ENCODE measurements at regions not wholly inside any gene's neighbourhood (a gene's known extent, or its start where the extent isn't known, plus 50 kb on each side); places are given as distances from the start of the nearest gene placed in this dataset.
A peak's percentile ranks its signal among the peaks of the same experiment; 100 is the strongest.
"Not testable (repeated sequence)": the region's sequence is repeated elsewhere in the genome, so short reads cannot be mapped to it uniquely, and the experiment has no call there.

DNA sequence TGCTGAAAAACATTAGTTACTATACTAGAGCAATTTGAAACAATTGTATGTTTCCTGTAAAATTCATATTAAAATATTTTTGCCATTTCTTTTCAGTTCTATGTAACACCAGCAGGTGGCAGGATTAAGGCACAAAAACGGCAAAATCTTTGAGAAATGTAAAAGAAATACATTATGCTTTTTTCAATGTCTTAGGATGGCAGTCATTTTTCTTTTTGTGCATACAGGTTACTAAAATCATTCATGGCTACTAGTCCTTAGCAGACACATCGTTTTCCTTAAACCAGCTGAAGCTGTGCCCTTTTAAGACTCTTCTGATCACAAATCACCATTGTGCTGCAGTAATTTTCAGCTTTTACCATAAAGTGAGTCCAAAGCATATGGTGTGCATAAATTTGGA is 800.7 kb upstream of the SLITRK5 start:
- peak; percentile 1 for DNase-seq

DNA sequence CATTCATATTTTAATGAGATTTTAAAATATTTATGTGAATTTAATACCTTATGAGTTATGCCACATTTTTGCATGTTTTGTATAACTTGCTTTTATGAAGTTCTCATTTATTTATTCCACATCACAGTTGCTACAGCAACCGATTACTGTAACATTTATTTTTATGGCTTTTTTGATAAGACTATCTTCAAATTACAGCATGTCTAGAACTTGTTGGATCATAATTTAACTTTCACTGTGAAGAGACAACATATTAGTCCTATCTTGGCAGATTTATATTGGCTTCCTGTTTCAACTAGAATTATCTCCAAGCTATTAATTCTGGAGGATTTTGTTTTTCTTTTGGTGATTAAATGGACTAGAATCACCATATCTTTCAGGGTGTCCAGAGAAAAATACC is 793.7 kb upstream of the SLITRK5 start:
- no peak for DNase-seq

DNA sequence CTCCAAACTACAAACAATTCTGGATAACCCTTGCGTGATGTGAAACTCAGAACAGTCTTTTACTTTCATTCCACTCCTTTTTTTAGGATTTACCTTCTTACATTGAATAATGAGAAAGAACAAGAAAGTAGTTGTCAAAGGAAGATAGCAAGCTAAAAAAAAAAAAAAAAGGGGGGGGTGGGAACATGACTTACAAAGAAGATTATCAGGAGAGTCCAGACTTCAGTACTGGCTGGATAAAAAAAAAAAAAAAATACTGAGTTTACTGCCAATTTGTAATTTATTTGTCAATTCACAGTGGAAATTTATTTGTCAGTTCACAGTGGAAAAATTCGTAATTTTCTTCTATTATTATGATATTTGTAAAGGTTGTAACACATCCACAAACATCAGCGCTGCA is 792.4 kb upstream of the SLITRK5 start:
- no peak for DNase-seq

DNA sequence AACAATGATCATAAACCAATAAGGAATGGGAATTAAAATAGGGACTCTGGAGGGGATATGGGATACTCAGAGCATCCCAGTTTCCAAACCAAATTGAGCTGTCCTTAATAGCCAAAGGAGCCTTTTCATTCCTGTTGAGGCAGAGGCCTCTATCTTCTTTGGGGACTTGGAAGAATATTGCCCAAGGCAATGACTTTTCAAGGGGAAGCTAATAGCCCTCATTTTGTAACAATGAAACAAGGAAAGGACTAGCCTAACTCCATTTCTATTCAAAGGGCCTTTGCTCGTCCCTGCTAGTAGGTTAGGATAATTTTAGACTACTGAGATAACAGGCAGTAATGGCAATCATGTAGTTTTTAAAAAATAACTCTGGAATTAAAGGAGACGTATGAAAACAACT is 789.8 kb upstream of the SLITRK5 start:
- no peak for DNase-seq

DNA sequence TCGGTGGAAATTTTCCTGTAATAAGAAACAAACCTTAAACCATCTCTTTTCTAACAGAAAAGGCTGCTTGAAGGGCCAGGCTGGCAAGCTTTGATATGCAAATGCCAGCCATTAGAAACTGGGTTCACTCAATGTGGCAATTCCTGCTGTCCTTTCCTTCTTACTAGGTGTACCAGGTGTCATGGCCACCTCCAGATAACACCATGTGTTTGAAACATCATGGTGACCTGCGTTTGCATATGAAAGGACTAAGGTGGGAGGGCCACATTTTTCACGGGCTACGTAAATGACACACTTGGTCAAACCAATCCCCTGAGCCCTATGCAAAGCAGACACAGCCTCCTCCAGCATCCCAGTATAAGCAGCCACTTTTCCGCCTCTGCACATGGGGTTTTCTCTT is 789.1 kb upstream of the SLITRK5 start:
- DNase-seq: no peak

DNA sequence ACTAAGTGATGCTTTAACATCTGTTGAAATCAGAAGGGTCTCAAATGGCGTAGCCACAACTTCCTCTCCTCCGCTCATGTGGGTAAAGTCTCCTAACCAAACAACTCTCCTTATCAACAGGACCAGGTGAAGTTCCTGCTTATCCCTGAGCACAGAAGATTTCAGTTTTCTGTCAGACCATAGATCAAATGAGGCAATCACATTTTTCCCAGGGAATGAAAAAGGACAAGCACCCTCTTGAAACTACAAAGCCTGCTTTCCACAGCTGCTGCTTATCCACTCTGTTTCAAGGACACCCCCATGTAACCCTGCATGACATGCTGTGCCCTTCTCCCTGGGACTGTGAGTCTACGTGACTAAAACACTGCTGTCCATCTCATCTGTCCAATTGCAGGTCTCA is 788.3 kb upstream of the SLITRK5 start:
- DNase-seq: peak; percentile 9

DNA sequence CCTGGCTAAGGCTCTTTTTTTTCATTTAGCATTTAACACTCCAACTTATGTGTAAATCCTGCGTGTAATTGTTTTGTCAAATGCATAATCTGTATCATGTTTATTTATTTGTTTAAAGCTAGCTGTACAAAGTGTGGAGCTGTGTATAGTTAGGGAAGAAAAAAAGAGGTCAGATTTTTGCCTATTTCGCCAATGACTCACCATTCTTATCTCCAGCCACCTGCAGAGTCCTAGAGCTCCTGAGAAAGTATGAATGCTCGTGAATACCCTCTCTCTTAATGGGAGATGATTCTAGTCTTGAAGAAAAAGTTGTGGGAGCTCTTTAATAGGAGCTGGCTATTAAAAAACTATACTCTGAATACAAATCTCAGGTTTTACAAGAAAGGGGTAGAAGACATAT is 778.8 kb upstream of the SLITRK5 start:
- no peak for DNase-seq

DNA sequence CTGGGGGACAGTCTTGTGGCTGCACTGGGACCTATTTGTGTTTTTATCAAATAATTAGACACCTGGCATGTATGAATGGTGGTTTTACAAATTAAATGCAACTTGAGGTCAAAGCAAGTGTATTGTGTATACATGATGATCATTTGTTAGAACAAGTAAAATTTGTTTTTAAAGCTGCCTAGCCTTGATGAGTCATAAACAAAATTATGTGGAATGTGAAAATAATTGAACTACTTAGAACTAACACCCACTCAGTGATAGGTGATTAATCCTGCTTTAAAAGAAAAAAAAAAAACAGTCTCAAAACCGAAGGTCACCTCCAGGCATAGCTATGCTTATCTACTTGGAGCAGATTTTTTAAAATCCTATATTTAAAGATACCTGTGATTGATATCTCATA is 770.3 kb upstream of the SLITRK5 start:
- DNase-seq: no peak

DNA sequence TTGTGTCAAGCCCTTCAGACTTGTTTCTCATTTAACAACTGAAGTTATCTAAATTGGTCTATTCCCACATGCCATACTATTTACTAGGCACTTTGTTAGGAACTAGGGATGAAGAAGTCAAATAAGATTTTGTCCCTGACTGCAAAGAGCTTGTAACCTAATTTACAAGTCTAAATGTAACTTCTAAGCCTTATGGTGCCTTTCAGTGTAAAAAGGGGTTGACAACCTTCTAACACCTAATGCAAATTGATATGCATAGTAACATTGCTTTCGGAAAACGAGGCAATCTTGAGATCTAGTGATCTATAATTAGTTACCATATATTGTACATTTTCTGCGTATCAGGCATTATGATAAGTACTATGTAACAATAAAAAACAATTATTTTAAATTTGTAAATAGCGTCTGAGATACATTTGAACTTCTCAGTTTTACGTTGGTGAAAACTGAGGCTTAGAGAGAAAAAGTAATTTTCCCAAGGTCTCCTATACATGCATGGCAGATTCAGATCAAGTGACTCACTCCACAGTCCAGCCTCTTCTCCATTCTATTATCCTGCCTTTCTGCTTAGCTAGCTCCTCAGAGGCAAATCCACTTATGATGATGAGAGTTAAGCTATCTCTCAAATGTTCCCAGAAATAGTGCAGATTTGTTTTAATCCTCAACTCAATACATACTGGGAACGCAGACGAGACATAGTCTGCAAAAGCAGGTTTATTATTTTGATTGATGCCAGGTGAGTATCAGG is 764.9 kb upstream of the SLITRK5 start:
- DNase-seq: no peak

DNA sequence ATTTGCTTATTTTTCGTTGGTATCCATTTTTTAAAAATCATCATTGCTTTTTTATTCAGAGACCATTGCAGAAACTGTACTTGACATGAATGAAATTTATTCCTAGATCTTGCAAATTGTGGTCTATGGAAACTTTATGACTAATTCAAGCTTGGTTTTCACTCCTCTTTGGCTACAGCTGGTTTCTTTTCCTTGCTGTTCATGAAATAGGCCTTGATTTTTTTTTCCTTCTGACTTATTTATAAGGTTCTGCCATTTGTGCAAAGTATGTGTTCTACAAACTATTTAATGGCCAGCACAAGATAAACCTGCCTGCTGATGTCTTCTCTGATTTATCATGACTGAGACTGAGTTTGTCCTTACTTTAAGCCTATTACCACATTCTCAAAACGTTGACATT is 764.0 kb upstream of the SLITRK5 start:
- no peak for DNase-seq

DNA sequence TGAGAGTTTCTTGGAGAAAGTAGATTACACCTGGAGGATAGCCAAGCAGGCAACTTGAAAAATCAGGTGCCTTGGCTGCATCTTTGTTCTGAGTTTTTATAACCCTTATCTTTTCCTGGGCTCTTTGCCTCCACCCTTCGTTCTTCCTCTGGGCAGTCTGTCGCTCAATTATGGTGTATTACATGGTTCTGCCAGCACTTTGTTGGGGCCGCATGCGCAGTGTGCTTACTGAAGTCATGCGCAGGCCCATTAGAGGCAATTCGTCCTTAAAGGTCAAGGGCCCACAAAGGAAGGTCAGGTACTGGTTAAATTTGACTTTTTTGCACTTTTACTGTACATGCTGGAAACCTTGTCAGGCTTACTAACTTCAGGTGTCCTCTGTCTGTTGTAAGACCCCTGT is 761.9 kb upstream of the SLITRK5 start:
- DNase-seq: no peak

DNA sequence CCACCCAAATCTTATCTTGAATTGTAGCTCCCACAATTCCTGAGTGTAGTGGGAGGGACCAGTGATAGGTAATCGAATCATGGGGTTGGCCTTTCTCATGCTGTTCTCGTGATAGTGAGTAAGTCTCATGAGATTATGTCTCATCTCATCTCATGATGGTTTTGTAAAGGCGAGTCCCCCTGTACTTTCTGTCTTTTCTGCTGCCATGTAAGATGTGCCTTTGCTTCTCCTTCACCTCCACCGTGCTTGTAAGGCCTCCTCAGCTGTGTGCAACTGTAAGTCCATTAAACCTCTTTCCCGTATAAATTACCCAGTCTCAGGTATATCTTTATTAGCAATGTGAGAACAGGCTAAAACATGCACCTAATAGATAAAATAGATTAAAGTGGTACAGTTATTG is 756.4 kb upstream of the SLITRK5 start:
- DNase-seq: no peak

DNA sequence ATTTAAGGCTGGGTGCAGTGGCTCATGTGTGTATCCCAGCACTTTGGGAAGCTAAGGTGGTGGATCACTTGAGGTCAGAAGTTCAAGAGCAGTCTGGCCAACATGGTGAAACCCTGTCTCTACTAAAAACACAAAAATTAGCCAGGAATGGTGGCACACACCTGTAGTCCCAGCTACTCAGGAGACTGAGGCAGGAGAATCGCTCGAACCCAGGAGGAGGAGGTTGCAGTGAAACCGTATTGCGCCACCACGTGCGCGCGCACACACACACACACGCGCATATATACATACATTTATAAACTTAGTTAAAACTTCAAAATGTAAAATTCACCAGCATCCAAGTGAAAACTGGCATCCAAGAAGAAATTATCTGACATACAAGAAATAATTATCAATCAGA is 753.7 kb upstream of the SLITRK5 start:
- not testable (repeated sequence) for DNase-seq

DNA sequence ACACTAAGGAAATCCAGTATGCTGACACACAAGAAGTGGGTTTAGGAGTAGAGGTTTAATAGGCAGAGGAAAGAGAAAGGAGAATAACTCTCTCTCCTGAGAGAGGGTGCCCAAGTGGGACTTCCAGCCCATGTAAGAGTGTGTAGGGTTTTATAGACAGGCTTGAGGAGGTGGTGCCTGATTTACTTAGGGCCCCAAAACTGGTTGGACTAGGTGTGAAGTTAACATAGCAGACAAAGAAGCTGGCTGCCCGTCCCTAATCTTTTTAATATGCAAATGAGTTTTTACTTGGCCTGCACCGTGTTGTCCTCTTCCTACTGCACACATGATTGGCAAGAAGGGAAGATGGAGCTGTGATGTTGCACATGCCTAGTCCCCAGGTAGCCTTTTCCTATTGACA is 752.5 kb upstream of the SLITRK5 start:
- DNase-seq: no peak

DNA sequence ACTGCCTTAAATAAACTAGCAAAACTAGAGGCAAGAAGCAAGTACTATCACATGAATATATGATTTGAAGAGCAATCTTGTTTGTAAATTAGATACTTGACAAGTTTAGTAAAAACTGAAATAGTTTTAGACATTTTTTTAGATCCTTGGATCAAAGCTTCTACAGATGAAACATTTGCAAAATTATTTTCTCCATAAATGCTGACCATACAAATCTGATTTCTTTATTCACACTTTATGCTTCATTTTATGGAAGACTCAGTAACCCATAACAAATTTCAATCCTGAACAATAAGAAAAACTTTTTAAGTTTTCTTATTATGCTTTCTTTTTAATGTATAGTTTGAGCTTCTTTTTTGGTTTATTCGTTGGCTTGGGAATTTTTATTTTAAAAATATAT is 750.2 kb upstream of the SLITRK5 start:
- DNase-seq: no peak

DNA sequence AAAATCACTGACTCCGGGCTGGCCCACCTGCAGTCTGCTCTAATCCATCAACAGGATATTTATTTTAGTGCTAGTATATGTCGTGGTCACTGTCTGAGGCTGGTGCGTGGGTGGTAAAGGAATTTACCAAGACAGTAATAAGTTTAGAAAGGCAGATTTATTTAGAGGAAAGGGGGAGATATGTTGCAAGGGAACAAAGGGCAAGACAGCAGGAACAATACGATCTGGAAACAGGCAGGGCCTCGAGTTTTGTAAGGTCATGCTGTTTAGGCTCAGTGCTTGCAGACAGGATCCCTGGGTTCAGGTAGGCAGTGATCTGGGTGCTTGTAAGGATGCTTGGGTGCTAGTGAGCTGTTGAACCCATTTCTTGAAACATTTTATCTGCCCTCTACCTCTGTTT is 748.2 kb upstream of the SLITRK5 start:
- no peak for DNase-seq

DNA sequence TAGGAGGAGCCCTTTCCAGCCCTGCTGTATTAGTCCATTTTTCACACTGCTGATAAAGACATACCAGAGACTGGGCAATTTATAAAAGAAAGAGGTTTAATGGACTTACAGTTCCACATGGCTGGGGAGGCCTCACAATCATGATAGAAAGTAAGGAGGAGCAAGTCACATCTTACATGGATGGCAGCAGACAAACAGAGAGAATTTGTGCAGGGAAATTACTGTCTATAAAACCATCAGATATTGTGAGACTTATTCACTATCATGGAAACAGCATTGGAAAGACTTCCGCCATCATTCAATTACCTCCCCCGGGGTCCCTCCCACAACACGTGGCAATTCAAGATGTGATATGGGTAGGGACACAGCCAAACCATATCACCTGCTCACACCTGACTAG is 744.3 kb upstream of the SLITRK5 start:
- DNase-seq: not testable (repeated sequence)

DNA sequence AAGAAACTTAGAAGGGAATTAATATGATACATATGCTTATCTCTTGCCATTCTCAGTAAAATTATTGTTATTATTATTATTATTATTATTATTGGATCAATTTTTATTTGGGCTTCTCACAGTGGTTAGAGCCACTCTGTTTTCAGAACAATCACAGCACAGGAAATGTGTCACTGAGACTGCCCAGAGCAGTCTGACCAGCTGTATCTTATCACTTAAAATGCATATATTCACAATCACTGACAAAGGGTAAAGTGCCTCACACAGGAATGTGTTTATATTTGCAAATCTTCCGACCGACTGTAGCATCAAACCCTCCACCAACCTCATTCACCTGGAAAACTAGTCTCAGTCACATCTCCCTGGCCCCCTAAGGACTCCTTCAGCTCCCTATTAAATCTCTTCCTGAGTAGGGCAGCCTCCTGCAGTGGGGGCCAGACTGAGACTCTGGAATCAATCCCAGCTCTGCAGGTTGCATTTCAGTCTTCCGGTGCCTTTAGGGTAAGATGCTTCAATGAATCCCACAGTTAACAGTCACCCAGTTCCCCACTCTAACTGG is 738.3 kb upstream of the SLITRK5 start:
- DNase-seq: no peak

DNA sequence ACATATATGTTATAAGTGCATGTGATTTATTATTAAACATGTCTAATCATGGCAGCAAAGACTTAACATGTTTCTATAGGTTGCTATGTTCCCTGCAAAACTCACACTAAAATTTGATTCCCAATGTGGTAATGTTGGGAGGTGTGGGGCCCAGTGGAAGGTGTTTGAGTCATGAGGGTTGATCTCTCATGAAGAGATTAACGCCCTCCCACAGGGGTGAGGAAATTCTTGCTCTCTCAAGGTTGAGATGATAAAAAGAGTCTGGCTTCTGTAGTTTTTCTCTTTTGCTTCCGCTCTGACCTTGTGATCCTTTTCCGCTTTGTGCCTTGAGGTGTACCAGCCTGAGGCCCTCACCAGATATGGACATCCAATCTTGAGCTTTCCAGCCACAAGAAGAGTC is 737.5 kb upstream of the SLITRK5 start:
- DNase-seq: no peak

DNA sequence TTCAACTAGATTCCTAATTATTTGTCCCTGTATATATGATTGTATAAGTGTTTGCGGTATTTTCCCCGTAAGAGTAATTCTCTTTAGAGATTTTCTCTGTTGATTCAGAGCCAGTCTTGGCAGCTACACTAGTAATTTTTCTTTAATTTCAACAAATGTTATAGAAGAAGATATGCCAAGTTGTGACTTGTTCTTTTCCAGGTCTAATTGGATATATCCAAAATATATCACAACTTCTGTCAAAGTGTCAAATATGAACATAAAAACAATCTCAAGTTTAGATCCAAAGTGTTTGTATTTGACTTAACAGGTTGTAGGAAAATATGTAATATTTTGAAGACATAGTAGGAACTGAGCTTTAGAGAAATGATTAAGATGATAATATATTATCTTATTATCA is 733.9 kb upstream of the SLITRK5 start:
- no peak for DNase-seq

DNA sequence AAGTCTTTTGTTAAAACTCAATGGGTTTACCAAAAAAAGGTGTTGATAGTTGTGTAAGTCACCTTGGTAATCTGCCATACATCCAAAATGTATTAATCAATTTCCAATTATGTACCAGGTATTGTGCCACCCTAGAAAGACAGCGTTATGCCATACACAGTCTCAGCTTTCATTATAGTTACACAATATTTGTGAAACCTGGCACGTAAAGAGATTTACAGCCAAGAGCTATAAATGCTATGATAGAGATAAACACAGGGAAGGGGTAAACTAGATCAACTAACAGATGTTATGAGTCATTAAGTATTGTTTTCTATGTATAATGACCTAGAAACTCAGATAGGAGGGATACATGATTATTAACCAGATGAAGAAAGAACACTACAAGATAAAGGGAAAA is 725.6 kb upstream of the SLITRK5 start:
- no peak for DNase-seq

DNA sequence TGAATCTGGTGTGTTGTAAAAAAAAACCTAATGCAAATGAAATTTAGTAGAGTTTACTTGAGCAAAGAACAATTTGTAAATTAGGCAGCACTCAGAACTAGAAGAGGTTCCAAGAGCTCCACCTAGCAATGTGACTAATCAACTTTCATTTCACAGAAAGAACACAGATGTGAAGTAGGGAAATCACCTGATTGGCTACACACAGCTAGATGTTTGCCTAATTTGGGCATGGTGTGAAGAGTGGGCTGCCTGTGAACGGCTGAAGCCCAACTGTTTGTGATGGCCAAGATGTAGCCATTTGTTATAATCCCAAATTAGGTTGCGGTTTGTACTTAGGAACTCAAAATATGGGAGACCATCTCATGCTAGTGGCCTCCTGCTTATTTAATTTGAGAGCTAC is 724.4 kb upstream of the SLITRK5 start:
- DNase-seq: no peak

DNA sequence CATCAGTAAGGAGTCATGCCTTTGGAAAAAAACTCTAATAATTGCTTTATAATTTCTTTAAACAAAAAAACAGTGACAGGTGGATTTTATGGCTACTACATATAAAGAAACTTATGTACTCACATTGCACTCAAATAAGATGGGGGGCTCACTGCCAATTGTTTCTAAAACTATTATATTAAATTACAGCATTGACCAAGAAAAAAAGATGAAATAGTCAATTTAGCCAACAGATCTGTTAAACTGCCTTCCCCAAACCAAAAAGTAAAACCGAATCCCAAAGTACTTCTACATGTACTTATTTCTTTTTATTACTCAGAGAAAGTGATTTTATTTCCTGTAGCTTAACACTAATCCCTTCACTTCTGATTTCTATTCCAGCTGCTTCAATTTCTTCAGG is 716.8 kb upstream of the SLITRK5 start:
- DNase-seq: no peak

DNA sequence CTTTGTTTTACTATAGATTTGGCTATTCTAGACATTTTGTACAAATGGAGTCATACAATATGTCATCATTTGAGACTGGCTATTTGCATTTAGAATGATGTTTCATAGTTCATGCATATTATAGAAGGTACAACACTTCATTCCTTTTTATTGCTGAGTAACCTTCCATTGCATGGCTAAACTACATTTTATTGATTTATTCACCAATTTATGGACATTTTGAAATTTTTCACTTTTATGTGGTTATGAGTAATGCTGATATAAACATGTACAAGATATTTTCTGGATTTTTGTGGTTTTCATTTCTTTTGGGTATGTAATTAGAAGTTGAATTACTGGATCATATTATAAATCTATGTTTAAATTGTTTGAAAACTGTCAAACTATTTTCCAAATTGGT is 710.3 kb upstream of the SLITRK5 start:
- DNase-seq: no peak

DNA sequence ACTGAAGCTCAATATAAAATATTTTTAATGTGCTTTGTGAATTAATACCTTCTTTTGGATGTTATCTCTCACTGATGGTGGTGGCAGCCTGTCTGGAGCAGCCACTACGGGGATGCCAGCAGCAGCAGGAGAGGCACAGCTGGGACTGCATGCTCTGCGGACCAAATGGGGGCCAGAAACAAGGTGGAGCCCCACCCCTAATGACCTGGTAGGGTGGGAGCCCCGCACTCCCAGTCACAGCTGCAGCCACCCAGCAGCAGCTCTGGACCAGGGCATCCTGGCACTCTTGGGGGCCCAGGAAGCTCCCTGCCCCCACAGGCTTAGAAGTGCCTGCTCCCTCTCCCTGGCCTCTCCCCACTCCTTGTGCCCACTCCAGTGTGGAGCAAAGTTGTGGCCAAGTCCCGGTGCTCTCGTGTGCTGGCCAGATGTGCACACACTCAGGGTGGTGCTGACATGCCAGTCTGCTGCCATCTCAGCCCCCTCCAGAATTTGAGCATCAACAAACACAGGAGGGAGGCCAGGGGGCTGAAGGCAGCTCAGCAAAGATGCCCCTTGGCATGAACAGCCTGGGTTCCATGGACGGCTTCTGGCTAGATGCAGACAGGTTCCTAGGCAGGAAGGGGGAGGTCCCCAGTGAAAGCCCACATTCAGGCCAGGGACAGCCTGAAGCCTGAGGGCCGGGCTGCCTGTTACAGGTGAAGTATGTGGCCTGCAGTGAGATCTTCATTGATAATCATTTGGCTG is 696.7 kb upstream of the SLITRK5 start:
- DNase-seq: no peak

All from MV-4-11 (cell line).